Renal pelvis (tissue), 1 donor: ENCODE measurements at regions not wholly inside any gene's neighbourhood (a gene's known extent, or its start where the extent isn't known, plus 50 kb on each side); places are given as distances from the start of the nearest gene placed in this dataset.

Experiments used
- DNase-seq: peaks from one replicate; pipeline ENCODE4 v3.0.0-alpha.2; 2013

- DNase-seq = no peak
Observed at GRCh38 chr2:139162957-139163356, 382.8 kb upstream of the NXPH2 start.

- DNase-seq = no peak
Observed at GRCh38 chr2:139162456-139162855, 382.3 kb upstream of the NXPH2 start.

- no peak for DNase-seq
Observed at GRCh38 chr2:139160836-139161235, 380.6 kb upstream of the NXPH2 start.

- DNase-seq = no peak
Observed at GRCh38 chr2:139159177-139159576, 379.0 kb upstream of the NXPH2 start.

- DNase-seq = no peak
Observed at GRCh38 chr2:139156730-139157129, 376.5 kb upstream of the NXPH2 start.

GRCh38 chr2:139155991-139156390 is 375.8 kb upstream of the NXPH2 start:
- DNase-seq = no peak

GRCh38 chr2:139142252-139142880 is 362.2 kb upstream of the NXPH2 start:
- peak; percentile 19 for DNase-seq

- DNase-seq = no peak
Observed at GRCh38 chr2:139124271-139124670, 344.1 kb upstream of the NXPH2 start.

GRCh38 chr2:139123795-139124194 is 343.6 kb upstream of the NXPH2 start:
- DNase-seq = no peak

GRCh38 chr2:139122711-139123158 is 342.5 kb upstream of the NXPH2 start:
- DNase-seq = no peak

- no peak for DNase-seq
Observed at GRCh38 chr2:139099721-139100120, 319.5 kb upstream of the NXPH2 start.

- no peak for DNase-seq
Observed at GRCh38 chr2:139098961-139099360, 318.8 kb upstream of the NXPH2 start.

- no peak for DNase-seq
Observed at GRCh38 chr2:139083121-139083520, 302.9 kb upstream of the NXPH2 start.

- DNase-seq = no peak
Observed at GRCh38 chr2:139080244-139080643, 300.1 kb upstream of the NXPH2 start.

GRCh38 chr2:139079311-139079710 is 299.1 kb upstream of the NXPH2 start:
- no peak for DNase-seq

GRCh38 chr2:139078376-139078775 is 298.2 kb upstream of the NXPH2 start:
- no peak for DNase-seq

- DNase-seq = no peak
Observed at GRCh38 chr2:139077099-139077737, 297.0 kb upstream of the NXPH2 start.

- no peak for DNase-seq
Observed at GRCh38 chr2:139067874-139068273, 287.7 kb upstream of the NXPH2 start.

- no peak for DNase-seq
Observed at GRCh38 chr2:139067072-139067471, 286.9 kb upstream of the NXPH2 start.

GRCh38 chr2:139064159-139064558 is 284.0 kb upstream of the NXPH2 start:
- DNase-seq = no peak

- no peak for DNase-seq
Observed at GRCh38 chr2:139059617-139060016, 279.4 kb upstream of the NXPH2 start.

- DNase-seq = no peak
Observed at GRCh38 chr2:139055202-139055601, 275.0 kb upstream of the NXPH2 start.

- no peak for DNase-seq
Observed at GRCh38 chr2:139048017-139048416, 267.8 kb upstream of the NXPH2 start.

- DNase-seq = no peak
Observed at GRCh38 chr2:139045524-139045923, 265.3 kb upstream of the NXPH2 start.
